ENCODE measurements at regions not wholly inside any gene's neighbourhood (a gene's known extent, or its start where the extent isn't known, plus 50 kb on each side); places are given as distances from the start of the nearest gene placed in this dataset.

DNA sequence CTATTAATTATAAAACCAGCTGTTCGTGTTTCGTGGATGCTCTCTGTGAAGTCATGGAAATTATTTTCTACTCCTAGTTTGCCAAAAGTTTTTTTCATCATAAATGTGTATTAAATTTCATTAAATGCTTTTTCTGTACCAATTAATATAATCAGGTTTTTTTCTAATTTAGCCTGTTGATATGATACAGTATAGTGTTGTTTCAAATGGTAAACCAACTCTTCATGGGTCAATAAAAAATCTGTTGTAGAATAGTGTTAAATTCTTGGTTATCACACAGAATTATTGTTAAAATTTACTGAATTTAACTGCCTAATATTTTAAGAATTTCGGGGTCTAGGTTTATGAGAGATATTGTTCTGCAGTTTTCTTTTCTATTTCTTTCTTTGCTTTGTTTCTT is 505.9 kb upstream of the MANEA start:
- no peak for DNase-seq

DNA sequence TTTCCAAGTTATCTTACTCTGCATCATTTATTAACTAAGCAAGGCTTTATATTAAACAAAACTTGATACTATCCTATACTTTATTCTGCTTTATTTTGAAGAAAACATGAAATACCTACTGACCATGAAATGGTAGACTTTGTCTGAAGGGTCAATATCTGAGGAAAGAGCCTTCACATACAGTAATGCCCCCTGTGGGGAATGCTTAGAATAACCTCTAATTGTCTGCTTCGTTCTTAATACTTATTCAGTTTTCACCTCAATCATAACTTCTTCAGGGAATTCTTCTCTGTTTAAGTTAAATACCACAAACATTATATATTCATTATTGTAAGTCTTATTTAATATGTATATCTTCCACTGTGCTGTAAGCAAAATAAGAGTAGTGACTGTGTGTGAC is 498.9 kb upstream of the MANEA start:
- DNase-seq: no peak

DNA sequence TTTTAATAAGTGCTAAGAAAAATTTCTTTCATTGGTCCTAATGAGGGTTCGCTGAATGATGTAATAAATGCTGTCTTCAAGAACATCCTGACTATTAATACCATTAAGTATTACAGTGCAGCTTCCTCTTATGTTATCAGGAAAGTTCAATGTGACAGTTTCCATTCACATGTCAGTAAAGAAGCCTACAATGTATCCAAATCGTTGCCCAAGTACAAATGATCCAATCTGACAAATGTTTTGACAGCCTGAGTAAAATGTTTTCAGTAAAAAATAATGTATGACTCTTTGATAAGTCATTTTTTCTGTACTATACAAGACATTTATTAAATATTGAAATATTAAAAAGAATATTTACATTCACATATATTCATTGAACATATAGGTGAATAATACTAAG is 496.1 kb upstream of the MANEA start:
- no peak for DNase-seq

DNA sequence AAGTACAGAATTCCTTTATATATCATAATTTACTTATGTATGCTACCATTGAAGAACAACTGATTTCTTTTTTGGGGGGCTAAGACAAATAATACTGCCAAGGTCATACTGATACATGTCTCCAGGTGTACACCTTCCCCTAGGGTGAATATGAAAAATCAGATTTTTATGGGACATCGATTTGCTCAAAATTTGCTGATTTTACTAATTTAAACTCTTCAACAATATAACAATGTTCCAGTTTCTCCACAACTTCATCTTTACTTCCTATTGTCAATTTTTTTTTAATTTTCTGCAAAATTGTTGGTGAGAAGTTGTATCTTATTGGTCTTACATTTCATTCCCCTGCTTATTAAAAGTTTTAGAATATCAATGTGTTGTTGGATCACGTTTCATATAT is 495.4 kb upstream of the MANEA start:
- no peak for DNase-seq

DNA sequence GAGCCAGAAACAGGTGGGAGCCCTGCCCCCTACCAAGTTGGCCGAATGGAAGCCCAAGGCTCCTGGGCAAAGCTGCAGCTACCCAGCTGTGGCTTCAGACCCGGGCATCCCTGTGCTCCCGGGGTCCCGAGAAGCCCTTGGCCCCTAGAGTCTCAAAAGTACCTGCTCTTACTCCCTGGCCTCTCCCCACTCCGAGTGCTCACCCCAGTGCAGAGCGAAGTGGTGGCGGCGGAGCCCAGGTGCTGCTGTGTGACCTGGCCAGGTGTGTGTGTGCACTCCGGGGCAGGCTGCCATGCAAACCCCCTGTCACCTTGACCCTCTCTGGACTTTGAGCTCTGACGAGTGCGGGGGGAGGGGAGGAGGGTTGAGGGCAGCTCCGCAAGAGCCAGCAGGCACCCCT is 493.8 kb upstream of the MANEA start:
- no peak for DNase-seq

DNA sequence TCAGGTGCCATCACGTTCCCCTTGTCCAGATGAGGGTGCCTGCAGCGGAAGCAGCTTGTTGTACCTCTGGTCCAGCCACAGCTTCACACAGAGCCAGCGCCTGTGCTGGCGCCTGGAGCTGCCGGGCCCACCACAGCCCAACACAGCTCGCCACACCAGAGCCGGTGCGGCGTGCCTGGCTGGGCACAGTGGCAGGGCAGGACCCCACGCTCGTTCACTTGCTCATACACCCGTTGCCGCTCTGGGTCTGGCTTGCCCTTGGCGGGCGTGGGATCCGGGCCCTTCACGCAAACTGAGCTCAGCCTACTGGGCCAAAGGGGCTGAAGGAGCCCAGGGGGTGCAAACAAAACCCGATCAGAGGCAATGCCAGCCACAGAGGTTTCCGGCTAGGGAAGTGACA is 492.5 kb upstream of the MANEA start:
- no peak for DNase-seq

DNA sequence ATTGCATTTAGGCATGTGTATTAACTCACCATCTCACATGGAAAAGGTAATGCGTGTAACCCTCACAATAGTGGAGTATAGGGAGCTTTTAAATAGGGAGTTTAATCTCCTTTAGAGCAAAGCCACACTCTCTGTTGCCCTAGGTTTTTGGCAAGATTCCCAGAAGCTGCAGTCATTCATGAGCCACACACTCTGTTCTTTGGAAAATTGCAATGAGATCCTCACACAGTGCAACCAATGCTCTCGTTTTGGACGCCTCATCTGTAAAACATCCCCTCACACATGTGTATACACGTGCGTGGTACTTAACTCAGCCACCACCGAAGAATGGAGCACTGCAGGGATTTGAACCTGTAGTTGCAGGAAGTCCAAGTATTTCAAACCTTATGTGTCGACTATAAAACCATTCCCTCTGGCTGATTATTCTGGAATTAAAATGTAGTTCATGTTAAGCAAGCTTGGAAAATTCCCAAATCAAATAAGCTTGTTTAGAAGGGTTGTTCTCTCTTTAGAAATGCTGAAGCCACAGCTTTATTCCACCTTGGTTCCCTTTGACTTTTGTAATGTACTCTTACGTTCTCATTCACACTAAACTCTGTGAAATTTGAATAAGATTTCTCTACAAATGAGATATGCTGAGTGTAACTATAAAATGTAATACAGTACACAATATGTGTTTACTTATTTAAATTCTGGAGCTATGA is 489.8 kb upstream of the MANEA start:
- peak; percentile 92 for DNase-seq

DNA sequence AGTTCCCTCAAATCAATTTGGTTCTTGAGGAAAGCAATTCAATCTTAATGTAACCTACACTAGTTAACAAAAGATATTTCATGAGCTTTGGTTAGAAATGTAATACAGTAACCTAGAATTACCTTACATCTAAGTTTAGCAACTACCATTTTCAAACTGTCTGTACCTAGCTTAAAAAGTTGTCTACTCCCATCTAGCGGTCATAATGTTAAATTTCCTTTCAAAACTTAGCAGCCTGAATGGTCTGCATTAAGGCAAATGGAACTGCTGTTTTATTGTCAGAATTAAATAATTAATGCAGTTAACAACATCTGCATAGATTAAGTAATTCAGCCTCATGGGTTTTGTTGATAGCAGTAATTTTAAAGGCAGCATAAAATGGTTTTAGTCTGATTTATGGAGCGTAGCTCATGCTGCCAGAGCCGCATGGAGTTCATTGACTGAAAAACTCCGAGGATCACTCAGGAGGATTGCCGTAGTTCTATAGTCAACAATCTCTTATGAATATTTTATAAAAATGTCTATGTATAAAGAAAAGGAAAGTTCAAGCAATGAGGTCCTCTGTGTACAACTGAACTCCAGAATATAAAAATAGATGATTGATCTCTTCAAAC is 485.4 kb upstream of the MANEA start:
- peak; percentile 3 for DNase-seq

DNA sequence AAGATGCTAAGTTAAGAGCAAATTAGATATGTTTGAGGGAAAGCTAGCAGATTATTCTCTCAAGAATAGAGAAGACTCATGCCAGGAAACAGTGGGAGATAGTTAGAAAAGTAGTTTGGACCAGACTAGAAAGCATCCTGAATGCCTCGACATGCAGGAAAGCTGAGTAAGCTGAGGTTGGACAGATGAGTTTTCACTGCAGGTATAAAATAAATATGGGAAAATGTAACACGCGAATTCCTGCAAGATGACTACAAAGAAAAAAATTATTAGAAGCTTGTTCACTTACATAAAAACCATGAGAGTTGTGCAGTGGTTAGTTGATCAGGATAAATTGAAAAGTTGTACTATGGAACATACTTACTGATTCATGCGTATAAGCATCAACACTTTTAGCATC is 484.2 kb upstream of the MANEA start:
- DNase-seq: no peak

DNA sequence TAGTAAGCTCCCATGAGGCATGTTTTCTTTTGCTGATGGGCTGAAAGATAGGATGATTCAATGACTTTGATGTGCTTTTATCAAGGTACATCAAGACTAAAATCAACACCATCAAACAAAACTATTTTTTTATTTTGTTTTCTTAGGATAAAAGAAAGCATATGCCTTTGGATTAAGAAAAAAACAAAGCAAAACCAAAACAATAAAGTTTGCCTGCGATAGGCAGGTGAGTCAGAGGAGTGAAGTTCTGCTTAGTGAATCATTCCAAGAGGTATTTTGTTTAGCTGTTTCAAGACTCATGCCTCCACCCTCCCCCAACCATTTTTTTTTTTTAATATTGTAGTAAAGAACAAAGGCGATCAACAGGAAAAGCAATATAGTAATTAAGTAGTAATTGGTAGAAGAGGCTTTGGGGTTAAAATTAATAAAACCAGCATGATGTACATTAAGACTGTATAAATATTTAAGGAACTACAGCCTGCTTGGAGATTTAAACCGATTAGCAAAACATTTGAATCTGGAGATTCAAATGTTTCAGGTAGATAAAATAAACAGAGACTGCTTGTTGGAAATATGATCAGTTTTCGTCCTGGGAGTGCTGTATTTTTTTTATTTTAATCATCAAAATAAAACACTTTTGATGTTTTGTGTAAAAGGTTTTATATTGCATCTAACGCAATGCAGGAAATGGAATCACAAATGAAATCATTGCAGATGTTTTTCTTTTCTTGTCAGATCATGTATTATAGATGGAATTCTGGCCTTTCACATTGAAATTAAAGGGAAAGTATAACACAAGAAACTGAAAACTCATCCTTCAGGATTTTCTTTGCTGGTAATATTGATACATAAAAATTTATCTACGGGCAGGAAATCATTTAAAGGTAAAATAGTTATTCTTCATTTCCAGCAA is 482.3 kb upstream of the MANEA start:
- no peak for DNase-seq

DNA sequence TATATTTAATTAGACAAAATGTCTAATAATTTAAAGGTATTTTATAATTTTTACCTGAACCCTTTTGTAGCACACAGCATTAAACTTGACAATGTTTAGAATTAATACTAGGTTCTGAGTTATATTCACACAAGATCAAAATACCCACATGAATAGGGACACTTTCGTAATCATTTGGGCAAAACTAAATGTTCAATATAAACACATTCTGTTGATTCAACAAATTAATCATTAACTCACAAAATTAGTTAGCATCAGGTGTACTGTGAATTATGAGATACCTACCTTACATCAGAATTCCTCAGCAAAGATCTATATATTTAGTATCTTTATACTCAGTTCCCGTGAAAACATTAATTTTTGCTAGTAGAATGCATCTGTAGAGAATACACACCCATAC is 481.5 kb upstream of the MANEA start:
- no peak for DNase-seq

DNA sequence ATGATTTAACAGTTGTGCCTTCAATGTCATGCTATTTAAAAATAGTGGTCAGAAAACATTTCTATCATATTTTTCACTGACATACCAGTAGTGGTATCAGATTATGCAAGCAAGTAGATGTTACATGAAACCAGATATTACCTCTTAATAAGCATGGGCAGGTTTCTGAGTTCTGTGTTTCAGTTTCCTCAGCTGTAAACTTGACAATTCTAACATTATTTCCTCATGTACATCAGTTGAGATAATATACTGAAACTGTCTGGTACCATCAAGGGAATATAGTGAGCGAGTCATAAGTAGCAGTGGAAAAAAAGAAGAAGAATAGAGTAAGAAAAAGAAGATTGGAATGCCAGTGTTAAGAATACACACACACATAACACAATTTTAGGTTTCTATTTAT is 477.9 kb upstream of the MANEA start:
- DNase-seq: no peak

DNA sequence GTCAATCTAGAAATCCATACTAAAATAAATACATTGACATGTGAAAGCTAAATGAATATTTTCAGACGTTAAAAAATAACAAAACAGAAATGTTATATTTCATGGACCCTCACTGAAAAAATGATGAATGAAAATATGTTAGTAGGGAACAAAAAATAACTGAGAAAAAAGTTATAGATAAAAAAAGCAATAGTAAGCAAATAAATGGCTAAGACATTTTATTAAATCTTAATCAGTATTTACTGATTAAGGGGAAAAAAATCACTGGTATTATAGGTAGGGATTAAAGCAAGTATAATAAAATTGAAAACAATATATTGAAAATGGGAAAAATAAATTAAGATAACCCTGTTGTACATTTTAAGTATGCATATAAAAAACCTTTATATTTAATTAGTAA is 468.1 kb upstream of the MANEA start:
- no peak for DNase-seq

DNA sequence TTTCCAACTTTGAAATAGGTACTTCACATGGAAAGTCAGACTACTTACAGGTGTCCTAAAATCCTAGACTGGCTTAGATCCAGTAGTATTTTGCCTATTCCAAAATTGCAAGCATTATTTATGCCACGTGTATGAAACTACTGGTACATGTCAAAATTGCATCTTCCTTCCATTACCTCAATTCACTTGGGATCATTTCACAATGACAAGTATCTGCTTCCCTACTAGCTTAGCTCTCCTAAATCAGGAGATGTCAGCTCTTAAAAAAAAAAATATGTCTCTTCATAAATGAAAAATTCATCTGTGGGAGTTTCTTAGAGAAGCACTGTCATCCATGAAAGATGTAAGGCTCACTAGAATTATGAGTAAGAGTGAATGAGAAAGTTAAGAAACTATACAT is 466.6 kb upstream of the MANEA start:
- no peak for DNase-seq

DNA sequence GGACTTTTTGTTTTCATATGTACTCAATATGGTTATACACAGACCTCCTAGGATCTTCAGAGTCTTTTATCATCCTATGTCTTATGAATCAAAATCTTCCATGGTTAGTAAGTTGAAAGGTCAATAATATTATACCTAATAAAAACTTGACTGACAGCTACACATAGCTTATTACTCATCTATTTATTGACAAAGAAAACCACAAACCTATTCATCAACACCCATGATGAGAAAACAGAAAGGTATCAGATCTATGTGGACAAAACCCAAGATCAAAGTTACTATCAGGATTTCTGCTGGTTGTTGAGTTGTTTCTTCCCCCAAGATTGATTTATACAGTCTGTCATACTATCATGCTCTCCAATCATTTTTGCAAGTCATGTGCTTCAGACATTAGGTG is 460.1 kb upstream of the MANEA start:
- no peak for DNase-seq

DNA sequence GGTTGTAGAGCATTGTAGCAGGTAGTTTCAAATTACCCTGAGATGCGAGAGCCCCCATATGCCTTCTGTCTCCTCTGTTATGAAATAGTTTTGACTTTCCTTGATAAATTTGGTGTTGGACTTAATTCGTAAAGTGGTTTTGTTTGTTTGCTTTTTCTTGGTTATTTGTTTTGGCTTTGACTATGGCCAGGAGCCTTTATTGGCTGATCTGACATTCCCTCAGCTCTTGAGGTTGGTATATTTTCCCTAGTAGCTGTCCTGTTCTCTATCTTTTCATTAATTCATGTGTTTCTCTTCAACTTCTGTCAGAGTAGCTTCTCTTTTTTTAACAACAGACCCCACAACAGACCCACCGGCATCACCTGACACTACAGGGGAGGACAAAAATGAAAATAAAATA is 457.4 kb upstream of the MANEA start:
- no peak for DNase-seq

DNA sequence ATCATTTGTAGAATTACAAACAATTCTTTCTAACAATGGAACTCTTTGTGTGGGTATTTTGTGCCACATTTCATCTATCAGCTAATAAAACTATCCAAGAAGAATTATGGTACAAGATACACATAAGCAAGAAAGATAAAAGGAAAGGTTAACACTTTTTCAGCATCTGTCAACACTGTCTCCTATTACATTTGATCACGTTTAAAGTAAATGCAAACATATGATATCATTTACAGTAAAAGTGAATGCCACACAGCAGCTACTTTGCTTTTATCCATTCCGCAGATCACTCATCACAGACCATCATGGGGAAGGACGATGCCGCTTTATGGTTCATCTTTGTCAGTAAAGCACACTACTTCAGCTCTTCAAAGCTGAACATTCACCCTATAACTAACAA is 456.4 kb upstream of the MANEA start:
- no peak for DNase-seq

DNA sequence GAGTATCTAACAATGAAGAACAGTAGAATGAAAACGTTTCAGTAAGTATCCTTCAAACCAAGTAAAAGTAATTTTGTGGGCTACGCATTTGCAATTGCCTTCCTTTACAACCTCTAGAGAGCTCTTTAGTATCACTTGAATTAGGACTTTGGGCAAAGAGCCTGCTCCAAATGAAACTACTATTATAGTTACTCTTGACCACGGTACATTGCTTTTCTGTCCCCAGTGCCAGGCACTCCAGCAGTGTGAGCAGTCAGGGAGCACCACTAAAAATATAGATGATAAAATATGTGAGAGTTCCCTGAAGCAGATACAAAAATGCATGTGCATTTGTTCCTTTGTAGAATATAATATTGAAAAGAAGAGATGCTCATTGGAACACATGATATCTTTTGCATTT is 450.1 kb upstream of the MANEA start:
- DNase-seq: no peak

DNA sequence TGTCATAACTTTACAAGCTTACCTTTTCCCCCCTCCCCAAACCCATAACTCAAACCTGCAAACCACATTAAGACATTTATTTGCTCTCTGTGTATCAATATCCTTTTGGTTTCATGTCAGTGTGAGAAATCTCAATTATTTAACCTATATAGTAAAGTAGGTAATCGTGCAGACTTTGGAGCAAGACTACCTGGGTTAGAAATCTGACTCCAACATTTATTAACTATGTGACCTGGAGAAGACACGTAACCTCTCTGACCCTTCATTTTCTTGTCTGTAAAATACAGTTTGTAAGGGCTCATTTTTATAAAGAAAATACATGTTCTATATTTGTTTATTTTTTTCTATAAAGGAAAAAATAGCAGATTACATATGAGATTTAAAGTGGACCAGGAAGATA is 448.9 kb upstream of the MANEA start:
- no peak for DNase-seq

DNA sequence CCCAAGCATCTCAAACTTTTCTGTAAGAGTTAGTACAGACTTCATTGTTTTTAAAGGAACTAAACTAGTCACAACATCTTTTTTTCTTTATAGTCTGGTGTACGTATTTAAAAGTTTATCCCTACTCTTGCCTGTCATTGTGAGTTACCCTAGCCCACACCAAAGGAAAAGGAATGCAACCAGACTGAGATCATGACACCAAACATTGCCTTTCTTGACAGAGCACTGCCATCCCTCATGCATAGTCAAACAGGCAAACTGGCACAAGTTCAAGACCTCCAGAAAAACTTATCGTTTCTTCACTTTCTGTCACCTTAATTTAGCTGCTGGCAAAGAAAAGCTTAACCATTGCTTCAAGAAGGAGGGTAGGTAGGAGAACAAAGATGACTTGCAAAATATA is 448.4 kb upstream of the MANEA start:
- DNase-seq: no peak

DNA sequence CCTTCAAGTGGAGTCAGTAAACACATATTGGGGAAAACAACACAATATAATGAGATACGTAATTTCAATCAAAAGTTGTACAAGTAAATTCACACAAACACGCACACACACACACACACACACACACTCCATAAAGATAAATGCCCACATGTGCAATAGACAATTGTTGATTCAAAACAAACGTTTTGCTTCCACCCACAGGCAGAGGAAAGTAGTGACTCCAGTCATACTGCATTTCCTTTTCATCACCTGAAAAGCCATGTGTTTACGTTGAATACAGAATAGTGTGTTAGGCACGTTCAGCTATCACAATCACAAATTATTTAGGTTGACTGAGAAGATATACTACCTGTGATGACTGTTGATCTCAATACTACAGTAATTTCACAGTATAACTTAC is 443.8 kb upstream of the MANEA start:
- no peak for DNase-seq

DNA sequence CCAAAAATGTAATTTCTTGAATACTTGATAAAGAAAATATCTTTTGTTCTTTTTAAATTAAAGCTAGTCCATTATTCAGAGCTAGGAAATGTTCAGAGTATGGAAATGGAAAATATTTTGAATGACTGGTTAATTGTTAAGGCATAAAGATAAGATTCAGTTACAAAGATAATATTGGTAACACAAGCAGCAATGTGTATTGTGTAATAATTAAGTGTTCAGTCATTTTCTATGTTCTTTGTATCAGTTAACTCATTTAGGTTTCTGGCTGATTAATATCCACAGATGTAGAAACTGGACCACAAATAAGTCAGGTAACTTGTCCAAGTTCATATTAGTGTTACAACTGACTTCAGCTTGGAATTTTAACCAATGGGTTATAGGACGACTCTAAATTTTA is 442.2 kb upstream of the MANEA start:
- DNase-seq: no peak

DNA sequence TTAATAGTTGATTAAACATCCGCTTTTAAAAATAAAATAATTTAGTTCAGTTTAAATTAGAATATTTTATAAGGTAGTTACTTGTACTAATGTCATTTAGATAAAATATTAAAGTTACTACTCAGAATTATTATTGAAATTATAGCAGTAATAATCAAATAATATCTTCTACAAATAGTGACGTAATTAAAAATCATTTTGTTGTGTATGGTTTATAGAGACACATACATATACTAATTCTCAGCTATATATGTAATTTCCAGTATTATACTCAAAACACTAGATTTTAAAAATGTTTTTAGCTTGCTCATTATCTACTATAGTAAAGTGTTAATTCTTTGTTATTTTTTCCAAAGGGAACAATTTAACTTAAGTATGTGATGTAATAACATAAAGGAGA is 435.2 kb upstream of the MANEA start:
- DNase-seq: no peak

DNA sequence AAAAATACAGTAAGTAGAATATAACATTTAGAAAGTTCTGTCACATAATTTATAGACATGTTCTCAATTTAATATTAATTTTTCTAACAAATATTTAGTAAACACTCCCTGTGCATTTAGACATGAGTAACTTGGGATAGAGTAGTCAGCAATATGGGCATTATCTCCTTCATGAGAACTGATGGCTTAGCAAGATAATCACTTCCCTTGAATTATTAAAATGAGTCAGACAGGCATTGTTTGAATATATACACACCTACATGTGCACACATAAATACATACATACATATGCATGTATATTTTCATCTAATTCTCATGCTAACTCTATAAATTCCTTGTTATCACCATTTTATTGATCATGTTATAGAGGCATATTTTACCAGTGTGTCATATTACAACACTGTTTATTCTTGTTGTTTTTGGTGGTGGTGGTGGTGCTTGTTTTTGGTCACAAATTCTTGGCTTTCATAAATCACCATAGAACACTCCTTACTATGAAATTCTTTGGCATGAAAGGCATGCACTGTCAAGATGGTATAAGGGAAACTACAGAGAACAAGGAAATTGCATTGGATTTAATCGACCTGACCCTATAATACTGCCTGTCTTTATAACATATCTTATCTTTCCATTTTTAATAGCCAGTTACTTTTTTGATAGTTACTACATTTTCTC is 434.5 kb upstream of the MANEA start:
- DNase-seq: no peak

All from NCI-H1092 (cell line).